ENCODE measurements at regions not wholly inside any gene's neighbourhood (a gene's known extent, or its start where the extent isn't known, plus 50 kb on each side); places are given as distances from the start of the nearest gene placed in this dataset.

GRCh38 chr2:220493871-220494525, 866.6 kb downstream of the SLC4A3 start:
- no peak for DNase-seq (ENCODE audit: low read depth)
- H3K4me3 ChIP-seq (ENCODE audit: low read depth, low read length), result no peak overlapping the region
- no peak for TF ChIP-seq CTCF (IDR thresholded peaks at IDR 0.05; ENCODE audit: insufficient read depth, low read depth, low read length)

GRCh38 chr2:220496513-220496912, 869.1 kb downstream of the SLC4A3 start:
- no peak for DNase-seq (ENCODE audit: low read depth)
- TF ChIP-seq CTCF (IDR thresholded peaks at IDR 0.05; ENCODE audit: insufficient read depth, low read depth, low read length), result no peak
- no peak overlapping the region for H3K4me3 ChIP-seq (ENCODE audit: low read depth, low read length)

GRCh38 chr2:220499225-220499624, 871.8 kb downstream of the SLC4A3 start:
- no peak overlapping the region for H3K4me3 ChIP-seq (ENCODE audit: low read depth, low read length)
- peak; percentile 49 for DNase-seq (ENCODE audit: low read depth)

GRCh38 chr2:220502539-220502938, 875.1 kb downstream of the SLC4A3 start:
- no peak for DNase-seq (ENCODE audit: low read depth)
- H3K4me3 ChIP-seq (ENCODE audit: low read depth, low read length), result no peak overlapping the region
- no peak for TF ChIP-seq CTCF (IDR thresholded peaks at IDR 0.05; ENCODE audit: insufficient read depth, low read depth, low read length)

More at GRCh38 chr2:220499225-220499624, 871.8 kb downstream of the SLC4A3 start:
- no peak for TF ChIP-seq CTCF (IDR thresholded peaks at IDR 0.05; ENCODE audit: insufficient read depth, low read depth, low read length)

- TF ChIP-seq CTCF (IDR thresholded peaks at IDR 0.05; ENCODE audit: insufficient read depth, low read depth, low read length), result no peak
- H3K4me3 ChIP-seq (ENCODE audit: low read depth, low read length), result no peak overlapping the region
- DNase-seq (ENCODE audit: low read depth), result no peak
Measured at GRCh38 chr2:220503431-220503830, 876.0 kb downstream of the SLC4A3 start.

GRCh38 chr2:220504938-220505503, 877.6 kb downstream of the SLC4A3 start:
- peak; percentile 22 for DNase-seq (ENCODE audit: low read depth)
- no peak overlapping the region for H3K4me3 ChIP-seq (ENCODE audit: low read depth, low read length)
- TF ChIP-seq CTCF (IDR thresholded peaks at IDR 0.05; ENCODE audit: insufficient read depth, low read depth, low read length), result no peak

GRCh38 chr2:220506466-220506865, 879.0 kb downstream of the SLC4A3 start:
- no peak for TF ChIP-seq CTCF (IDR thresholded peaks at IDR 0.05; ENCODE audit: insufficient read depth, low read depth, low read length)
- H3K4me3 ChIP-seq (ENCODE audit: low read depth, low read length), result no peak overlapping the region
- DNase-seq (ENCODE audit: low read depth), result no peak
